Heart right ventricle (tissue), 16 donors: ENCODE measurements at regions not wholly inside any gene's neighbourhood (a gene's known extent, or its start where the extent isn't known, plus 50 kb on each side); places are given as distances from the start of the nearest gene placed in this dataset.

ENCODE experiments used
- ATAC-seq, 8 donors: fragments of 200-7000 bp; cut with Tn5 transposase; one replicate each; pipeline ENCODE4 v1.9.1; 2020; ENCODE audit warnings: mild to moderate bottlenecking in 8 of 8, moderate library complexity in 8 of 8, moderate number of reproducible peaks in 1 of 8
- DNase-seq, 2 donors: peaks; one replicate each; pipeline ENCODE4 v3.0.0-alpha.2; 2020
- H3K27ac ChIP-seq, 10 donors: fragments of 200-600 bp; sonication (generic) in 2 of 10; one replicate each; pipeline versions ENCODE4 v1.5.0 to v1.8.0; 2020 to 2022; ENCODE audit warnings: mild to moderate bottlenecking in 3 of 10
- H3K27me3 ChIP-seq, 7 donors: fragments of 200-600 bp; one replicate each; pipeline ENCODE4 v1.8.0; 2021 to 2022; ENCODE audit warnings: mild to moderate bottlenecking in 2 of 7
- H3K36me3 ChIP-seq, 9 donors: fragments of 200-600 bp; sonication (generic) in 1 of 9; one replicate each; pipeline versions ENCODE4 v1.5.0 to v1.8.0; 2020 to 2022; ENCODE audit warnings: mild to moderate bottlenecking in 2 of 9
- H3K4me1 ChIP-seq, 9 donors: fragments of 200-600 bp; sonication (generic) in 1 of 9; one replicate each; pipeline versions ENCODE4 v1.5.0 to v1.8.0; 2020 to 2022; ENCODE audit warnings: mild to moderate bottlenecking in 4 of 9
- H3K4me3 ChIP-seq, 10 donors: fragments of 200-600 bp; sonication (generic) in 2 of 10; one replicate each; pipeline versions ENCODE4 v1.5.0 to v1.8.0; 2020 to 2022; ENCODE audit warnings: mild to moderate bottlenecking in 7 of 10, moderate library complexity in 2 of 10
- H3K9me3 ChIP-seq, 11 donors: fragments of 200-600 bp in 10 of 11; sonication (generic) in 2 of 11; one replicate each; pipeline versions ENCODE4 v1.5.0 to v1.8.0; 2013 to 2022; ENCODE audit warnings: mild to moderate bottlenecking in 2 of 11, control low read depth in 1 of 11, moderate library complexity in 1 of 11
- WGBS, 2 donors: extraction: QIAGEN DNeasy Blood & Tissue Kit; methylation state at CpG; one replicate each; pipeline ENCODE4 v1.1.7; 2013; ENCODE audit warnings: inconsistent platforms in 1 of 2; 5-methylcytosine and 5-hydroxymethylcytosine counted together
- intact Hi-C, 10 donors: fragments of 100-400 bp; cut with DNase I; formaldehyde crosslinking; loops; one replicate each; pipeline versions ENCODE4 v1.11.1 to v1.14.2; 2022
- TF ChIP-seq, protein P1 (sequence below), 9 donors: fragments of 200-600 bp; sonication (generic) in 2 of 9; IDR thresholded peaks; one replicate each; pipeline versions ENCODE4 v1.5.0 to v1.8.0; 2021 to 2022; ENCODE audit warnings: antibody characterized with exemption in 9 of 9, mild to moderate bottlenecking in 5 of 9, moderate library complexity in 1 of 9
- donor health status: Arrhythmogenic right ventricular cardiomyopathy.
- donor health status: ischemic (EF 13 %, LVEDD 7.1; RV severe dilation, severe dysfunction).
- donor health status: healthy with polysubstance abuse.
- donor health status: DM: no; HTN: yes; CAD: no.
- donor health status: DM: no; HTN: no; CAD: no.
- donor health status: ischemic (EF 25% LVEDD 6.9; RV normal size, moderate dysfunction).
- donor health status: ischemic (EF 25% LVEDD 5.7; RV mildly dilated, moderate dysfunction).
- donor health status: healthy.
- donor health status: DM: yes; HTN: yes; CAD: no.
- donor health status: Ischemic cardiomyopathy.
- donor health status: ischemic (EF 35%, LVEDD 5.7; RV mildly dilated, moderate dysfunction).
- donor health status: nonischemic (EF 11% LVEDD 7.7; RV severe dilation, severe dysfunction).
- donor health status: DM: yes; HTN: yes; CAD: no.
- donor health status: PGD.
- donor health status: ischemic (EF 29% LVEDD 5.4; RV normal size, mild dysfunction).
- donor health status: nonischemic (EF 23%, LVEDD 6.1; RV moderate dilation, normal function).

DNA sequence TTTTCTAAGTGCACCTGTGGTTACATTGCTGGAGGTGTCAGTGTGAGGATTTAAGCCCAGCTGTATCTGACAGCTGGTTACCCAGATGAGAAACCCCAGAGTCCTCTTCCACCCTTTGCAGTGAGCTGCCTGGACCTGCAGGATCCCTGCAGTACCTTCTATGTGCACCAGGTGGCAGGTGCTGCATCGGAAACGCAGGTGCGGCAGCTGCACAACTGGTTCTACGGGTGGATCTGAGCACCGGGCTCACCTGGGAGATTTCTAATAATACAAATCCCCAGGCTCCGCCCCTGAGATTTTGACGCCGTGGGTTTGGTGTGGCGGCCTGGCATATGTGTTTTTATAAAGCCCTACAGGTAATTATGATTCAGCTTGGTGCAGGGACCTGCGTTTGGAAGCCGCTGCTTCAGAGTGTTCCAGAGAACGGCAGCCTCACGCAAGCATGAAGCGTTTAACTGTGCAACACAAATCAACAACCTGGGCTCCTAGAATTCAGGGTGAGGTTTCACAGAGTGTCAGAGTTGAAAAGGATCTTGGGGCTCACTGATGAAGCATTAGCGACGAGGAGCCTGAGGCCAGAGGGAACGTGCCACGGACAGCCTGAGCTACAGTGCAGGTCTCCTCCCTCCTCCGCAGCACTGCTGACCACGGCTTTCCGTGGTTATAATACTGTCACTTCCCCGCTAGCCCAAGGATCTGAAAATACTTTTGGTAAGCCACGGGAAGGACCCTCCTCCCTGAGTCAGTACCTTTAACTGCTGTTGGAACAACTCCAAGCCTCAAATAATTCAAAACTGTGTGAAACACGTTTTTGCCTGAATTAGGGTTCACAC lies 96.7 kb upstream of the TRABD2B start:
- ATAC-seq (peak in 2 of 8 donors; percentile 42 to 62), DNase-seq (peak; percentile 29 to 35)
- H3K4me1 ChIP-seq: no peaks in the 10 kb centered on the region
- intact Hi-C loops: no loop called here
- H3K27me3 ChIP-seq: peaks cover 0 to 73% (median 45%) of the 10 kb centered on the region in 7 donors
- no peak overlapping the region for H3K27ac ChIP-seq
- no peaks in the 10 kb centered on the region for H3K36me3 ChIP-seq
- no peak overlapping the region for H3K4me3 ChIP-seq
- WGBS, 2 donors: 40 to 42% methylated on average over 24 of the region's 24 CpGs
- H3K9me3 ChIP-seq: peaks cover 0 to 11% (median 0%) of the 10 kb centered on the region in 11 donors
- TF ChIP-seq, protein P1, sequence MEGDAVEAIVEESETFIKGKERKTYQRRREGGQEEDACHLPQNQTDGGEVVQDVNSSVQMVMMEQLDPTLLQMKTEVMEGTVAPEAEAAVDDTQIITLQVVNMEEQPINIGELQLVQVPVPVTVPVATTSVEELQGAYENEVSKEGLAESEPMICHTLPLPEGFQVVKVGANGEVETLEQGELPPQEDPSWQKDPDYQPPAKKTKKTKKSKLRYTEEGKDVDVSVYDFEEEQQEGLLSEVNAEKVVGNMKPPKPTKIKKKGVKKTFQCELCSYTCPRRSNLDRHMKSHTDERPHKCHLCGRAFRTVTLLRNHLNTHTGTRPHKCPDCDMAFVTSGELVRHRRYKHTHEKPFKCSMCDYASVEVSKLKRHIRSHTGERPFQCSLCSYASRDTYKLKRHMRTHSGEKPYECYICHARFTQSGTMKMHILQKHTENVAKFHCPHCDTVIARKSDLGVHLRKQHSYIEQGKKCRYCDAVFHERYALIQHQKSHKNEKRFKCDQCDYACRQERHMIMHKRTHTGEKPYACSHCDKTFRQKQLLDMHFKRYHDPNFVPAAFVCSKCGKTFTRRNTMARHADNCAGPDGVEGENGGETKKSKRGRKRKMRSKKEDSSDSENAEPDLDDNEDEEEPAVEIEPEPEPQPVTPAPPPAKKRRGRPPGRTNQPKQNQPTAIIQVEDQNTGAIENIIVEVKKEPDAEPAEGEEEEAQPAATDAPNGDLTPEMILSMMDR (IDR thresholded peaks at IDR 0.05): peak; percentile 41 to 74 (median 67)

DNA sequence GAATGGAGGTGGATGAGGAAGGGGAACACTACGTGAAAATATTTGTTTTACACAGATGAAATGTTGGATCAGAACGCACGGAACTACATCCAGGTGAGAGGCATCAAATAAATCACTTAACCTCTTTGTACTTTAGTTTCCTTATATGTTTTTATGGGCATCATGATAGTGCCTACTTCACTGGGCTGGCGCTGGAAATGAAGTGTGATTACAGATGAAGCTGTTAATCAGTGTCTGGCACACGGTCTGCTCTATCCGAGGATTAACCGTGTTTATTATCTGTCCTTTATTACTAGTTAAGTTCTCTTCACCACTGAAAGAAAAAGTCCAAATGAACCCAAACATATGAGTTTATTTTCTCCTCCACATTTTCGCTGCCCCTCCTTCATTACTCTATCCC lies 96.0 kb upstream of the TRABD2B start:
- intact Hi-C loops: no loop called here
- TF ChIP-seq, protein P1 (IDR thresholded peaks at IDR 0.05): no peak

DNA sequence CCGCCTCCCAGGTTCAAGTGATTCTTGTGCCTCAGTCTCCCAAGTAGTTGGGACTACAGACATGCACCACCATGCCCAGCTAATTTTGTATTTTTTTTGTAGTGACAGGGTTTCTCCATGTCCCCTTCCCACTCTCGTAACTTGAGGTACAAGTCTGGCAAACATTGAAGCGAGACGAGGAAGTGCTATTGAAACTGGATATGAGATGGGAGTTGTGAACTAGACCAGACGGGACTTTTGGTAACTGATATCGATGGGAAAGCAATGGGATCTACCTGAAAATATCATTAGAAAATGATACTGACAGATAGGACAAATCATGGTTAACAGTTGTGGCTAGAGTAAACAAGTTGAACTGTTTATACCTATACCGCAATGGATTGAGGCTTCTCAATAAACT lies 95.2 kb upstream of the TRABD2B start:
- WGBS, 2 donors: 82 to 87% methylated on average over 7 of the region's 7 CpGs
- intact Hi-C loops: no loop called here

More for the DNA sequence above, 96.0 kb upstream of the TRABD2B start:
- DNase-seq (no peak), ATAC-seq (no peak)
- no peak overlapping the region for H3K4me3 ChIP-seq
- H3K4me1 ChIP-seq: no peaks in the 10 kb centered on the region
- H3K36me3 ChIP-seq: no peaks in the 10 kb centered on the region
- H3K27ac ChIP-seq: no peak overlapping the region
- 62 to 65% methylated on average over 8 of the region's 8 CpGs for WGBS, 2 donors
- peaks cover 0 to 11% (median 0%) of the 10 kb centered on the region in 11 donors for H3K9me3 ChIP-seq
- peaks cover 0 to 65% (median 43%) of the 10 kb centered on the region in 7 donors for H3K27me3 ChIP-seq

DNA sequence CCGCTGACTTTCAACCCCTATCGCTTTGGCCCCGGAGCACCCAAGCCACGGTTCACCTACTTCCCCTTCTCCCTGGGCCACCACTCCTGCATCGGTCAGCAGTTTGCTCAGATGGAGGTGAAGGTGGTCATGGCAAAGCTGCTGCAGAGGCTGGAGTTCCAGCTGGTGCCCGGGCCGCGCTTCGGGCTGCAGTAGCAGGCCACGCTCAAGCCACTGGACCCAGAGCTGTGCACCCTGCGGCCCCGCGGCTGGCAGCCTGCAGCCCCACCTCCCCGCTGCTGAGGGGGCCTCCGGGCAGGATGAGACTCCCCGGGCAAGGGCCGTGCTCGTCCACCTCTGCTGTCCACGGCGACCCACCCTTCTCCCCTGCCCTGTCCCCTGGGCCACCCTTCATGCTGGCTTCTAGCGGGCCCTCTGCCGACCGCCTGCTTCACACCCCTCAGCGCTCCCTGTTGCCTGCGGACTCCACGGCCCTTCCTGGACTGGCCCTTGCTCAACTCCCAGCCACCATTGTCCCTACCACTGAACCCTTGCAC lies 92.2 kb upstream of the TRABD2B start:
- WGBS, 2 donors: 89% methylated on average over 22 to 26 of the region's 26 CpGs
- peak in 1 of 8 donors; percentile 20 for ATAC-seq
- H3K36me3 ChIP-seq: no peaks in the 10 kb centered on the region

More for the DNA sequence above, 95.2 kb upstream of the TRABD2B start:
- DNase-seq (no peak), ATAC-seq (no peak)
- peaks cover 0 to 62% (median 42%) of the 10 kb centered on the region in 7 donors for H3K27me3 ChIP-seq
- no peak overlapping the region for H3K27ac ChIP-seq
- H3K4me1 ChIP-seq: no peaks in the 10 kb centered on the region
- no peaks in the 10 kb centered on the region for H3K36me3 ChIP-seq
- TF ChIP-seq, protein P1 (IDR thresholded peaks at IDR 0.05): no peak
- peaks cover 0 to 11% (median 0%) of the 10 kb centered on the region in 11 donors for H3K9me3 ChIP-seq
- no peak overlapping the region for H3K4me3 ChIP-seq

More for the DNA sequence above, 92.2 kb upstream of the TRABD2B start:
- Histone ChIP-seq H3K4me3 (no peak overlapping the region), H3K27me3 (peaks cover 0 to 51% (median 43%) of the 10 kb centered on the region in 7 donors), H3K4me1 (no peaks in the 10 kb centered on the region), H3K27ac (no peak overlapping the region), H3K9me3 (no peaks in the 10 kb centered on the region)
- no peak for DNase-seq
- intact Hi-C loops: no loop called here
- TF ChIP-seq, protein P1 (IDR thresholded peaks at IDR 0.05): no peak
